ENCODE measurements at regions not wholly inside any gene's neighbourhood (a gene's known extent, or its start where the extent isn't known, plus 50 kb on each side); places are given as distances from the start of the nearest gene placed in this dataset.

- Histone ChIP-seq H3K9me3 (ENCODE audit: low read length) (no peaks in the 10 kb centered on the region), H3K36me3 (ENCODE audit: insufficient read depth, low read length) (no peaks in the 10 kb centered on the region), H3K4me3 (ENCODE audit: low read length) (no peak overlapping the region), H3K27me3 (ENCODE audit: insufficient read depth, low read length) (no peaks in the 10 kb centered on the region), H3K4me1 (ENCODE audit: insufficient read depth, low read length) (no peaks in the 10 kb centered on the region), H2AFZ (ENCODE audit: low read depth, low read length) (no peak overlapping the region)
Measured at GRCh38 chr4:180422989-180423711, 1820.1 kb upstream of the TENM3 start.

- Histone ChIP-seq H2AFZ (ENCODE audit: low read depth, low read length) (no peak overlapping the region), H3K9me3 (ENCODE audit: low read length) (no peaks in the 10 kb centered on the region), H3K27me3 (ENCODE audit: insufficient read depth, low read length) (no peaks in the 10 kb centered on the region), H3K4me1 (ENCODE audit: insufficient read depth, low read length) (no peaks in the 10 kb centered on the region), H3K36me3 (ENCODE audit: insufficient read depth, low read length) (no peaks in the 10 kb centered on the region), H3K4me3 (ENCODE audit: low read length) (no peak overlapping the region)
Measured at GRCh38 chr4:180423712-180424057, 1819.5 kb upstream of the TENM3 start.

GRCh38 chr4:180426938-180427337 is 1816.3 kb upstream of the TENM3 start:
- Histone ChIP-seq H3K4me1 (ENCODE audit: insufficient read depth, low read length) (peaks cover 2% of the 10 kb centered on the region), H3K4me3 (ENCODE audit: low read length) (no peak overlapping the region), H3K9me3 (ENCODE audit: low read length) (no peaks in the 10 kb centered on the region), H2AFZ (ENCODE audit: low read depth, low read length) (no peak overlapping the region), H3K27me3 (ENCODE audit: insufficient read depth, low read length) (no peaks in the 10 kb centered on the region), H3K36me3 (ENCODE audit: insufficient read depth, low read length) (no peaks in the 10 kb centered on the region)

DNA sequence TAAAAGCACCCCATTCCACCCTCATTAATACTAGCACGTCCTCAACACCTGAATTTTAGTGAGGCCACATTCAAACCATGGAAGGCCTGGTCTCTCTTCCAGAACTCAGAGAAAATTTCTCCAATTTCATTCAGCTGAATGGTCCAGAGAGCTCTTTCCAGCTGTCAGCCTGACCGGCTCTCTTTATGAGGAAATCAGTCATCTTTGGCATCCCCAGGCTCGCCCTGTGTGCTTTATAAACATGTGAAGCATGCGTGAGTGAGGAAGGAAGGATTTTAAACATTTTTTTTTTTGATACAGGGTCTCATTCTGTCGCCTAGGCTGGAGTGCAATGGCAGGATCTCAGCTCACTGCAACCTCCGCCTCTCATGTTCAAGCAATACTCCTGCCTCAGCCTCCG is 1812.9 kb upstream of the TENM3 start:
- Histone ChIP-seq H3K4me3 (ENCODE audit: low read length) (no peak overlapping the region), H3K27me3 (ENCODE audit: insufficient read depth, low read length) (no peaks in the 10 kb centered on the region), H2AFZ (ENCODE audit: low read depth, low read length) (no peak overlapping the region), H3K9me3 (ENCODE audit: low read length) (no peaks in the 10 kb centered on the region), H3K36me3 (ENCODE audit: insufficient read depth, low read length) (no peaks in the 10 kb centered on the region), H3K4me1 (ENCODE audit: insufficient read depth, low read length) (peaks cover 8% of the 10 kb centered on the region)

- H3K9me3 ChIP-seq (ENCODE audit: low read length), result no peaks in the 10 kb centered on the region
- H3K4me3 ChIP-seq (ENCODE audit: low read length), result no peak overlapping the region
- no peaks in the 10 kb centered on the region for H3K36me3 ChIP-seq (ENCODE audit: insufficient read depth, low read length)
- H3K4me1 ChIP-seq (ENCODE audit: insufficient read depth, low read length), result peaks cover 12% of the 10 kb centered on the region
- H2AFZ ChIP-seq (ENCODE audit: low read depth, low read length), result no peak overlapping the region
- no peaks in the 10 kb centered on the region for H3K27me3 ChIP-seq (ENCODE audit: insufficient read depth, low read length)
Measured at GRCh38 chr4:180434131-180434895, 1808.9 kb upstream of the TENM3 start.

- Histone ChIP-seq H3K27me3 (ENCODE audit: insufficient read depth, low read length) (no peaks in the 10 kb centered on the region), H2AFZ (ENCODE audit: low read depth, low read length) (no peak overlapping the region), H3K4me3 (ENCODE audit: low read length) (no peak overlapping the region), H3K4me1 (ENCODE audit: insufficient read depth, low read length) (peaks cover 12% of the 10 kb centered on the region), H3K36me3 (ENCODE audit: insufficient read depth, low read length) (no peaks in the 10 kb centered on the region), H3K9me3 (ENCODE audit: low read length) (no peaks in the 10 kb centered on the region)
Measured at GRCh38 chr4:180436361-180436760, 1806.8 kb upstream of the TENM3 start.

DNA sequence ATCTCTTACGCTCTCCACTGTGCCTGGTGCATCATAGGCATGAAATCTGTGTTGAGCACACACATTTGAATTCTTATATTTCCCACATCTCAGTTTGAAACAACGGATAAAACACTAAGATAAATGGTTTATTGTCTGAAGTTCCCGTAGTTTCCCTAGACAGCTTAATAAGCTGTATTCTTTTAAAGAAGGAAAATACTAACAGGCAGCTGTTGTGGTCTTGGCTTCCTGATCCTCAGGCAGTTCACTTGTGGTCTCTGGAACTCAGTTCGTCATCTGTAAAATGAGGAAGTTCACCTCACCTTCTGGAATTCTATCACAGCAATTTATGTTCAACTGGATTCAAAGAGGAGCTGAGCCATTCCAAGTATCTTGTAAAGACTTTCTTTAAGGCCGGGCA is 1805.6 kb upstream of the TENM3 start:
- Histone ChIP-seq H3K27me3 (ENCODE audit: insufficient read depth, low read length) (no peaks in the 10 kb centered on the region), H3K9me3 (ENCODE audit: low read length) (no peaks in the 10 kb centered on the region), H3K4me1 (ENCODE audit: insufficient read depth, low read length) (peaks cover 12% of the 10 kb centered on the region), H2AFZ (ENCODE audit: low read depth, low read length) (no peak overlapping the region), H3K36me3 (ENCODE audit: insufficient read depth, low read length) (no peaks in the 10 kb centered on the region), H3K4me3 (ENCODE audit: low read length) (no peak overlapping the region)

GRCh38 chr4:180448306-180448705 is 1794.9 kb upstream of the TENM3 start:
- Histone ChIP-seq H2AFZ (ENCODE audit: low read depth, low read length) (no peak overlapping the region), H3K27me3 (ENCODE audit: insufficient read depth, low read length) (no peaks in the 10 kb centered on the region), H3K4me1 (ENCODE audit: insufficient read depth, low read length) (peaks cover 8% of the 10 kb centered on the region)

GRCh38 chr4:180449395-180449956 is 1793.7 kb upstream of the TENM3 start:
- H3K27me3 ChIP-seq (ENCODE audit: insufficient read depth, low read length), result no peaks in the 10 kb centered on the region
- H3K4me3 ChIP-seq (ENCODE audit: low read length), result no peak overlapping the region
- peaks cover 8% of the 10 kb centered on the region for H3K4me1 ChIP-seq (ENCODE audit: insufficient read depth, low read length)
- H3K9me3 ChIP-seq (ENCODE audit: low read length), result no peaks in the 10 kb centered on the region
- H3K36me3 ChIP-seq (ENCODE audit: insufficient read depth, low read length), result no peaks in the 10 kb centered on the region
- no peak overlapping the region for H2AFZ ChIP-seq (ENCODE audit: low read depth, low read length)

More at GRCh38 chr4:180448306-180448705, 1794.9 kb upstream of the TENM3 start:
- no peaks in the 10 kb centered on the region for H3K36me3 ChIP-seq (ENCODE audit: insufficient read depth, low read length)
- no peaks in the 10 kb centered on the region for H3K9me3 ChIP-seq (ENCODE audit: low read length)
- H3K4me3 ChIP-seq (ENCODE audit: low read length), result no peak overlapping the region

DNA sequence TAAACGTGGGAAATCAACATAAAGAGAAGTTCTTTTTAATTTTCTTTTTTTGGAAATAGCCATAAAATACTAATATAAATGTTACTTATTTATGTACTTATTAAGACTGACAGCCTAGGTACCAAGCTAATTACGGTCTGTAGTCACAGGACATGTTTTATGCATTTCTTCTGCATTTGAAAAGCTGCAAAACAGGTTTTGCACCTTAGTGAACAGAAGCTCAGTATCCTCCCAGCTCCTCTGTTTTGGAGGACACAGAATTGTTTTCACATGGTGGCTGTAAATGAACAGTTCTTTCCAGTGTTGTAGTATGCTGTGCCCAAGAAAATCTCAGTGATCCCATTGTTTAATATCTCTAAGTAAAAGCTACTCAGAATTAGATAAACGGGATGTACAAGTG is 1788.0 kb upstream of the TENM3 start:
- Histone ChIP-seq H2AFZ (ENCODE audit: low read depth, low read length) (no peak overlapping the region), H3K4me1 (ENCODE audit: insufficient read depth, low read length) (no peaks in the 10 kb centered on the region), H3K27me3 (ENCODE audit: insufficient read depth, low read length) (no peaks in the 10 kb centered on the region), H3K9me3 (ENCODE audit: low read length) (no peaks in the 10 kb centered on the region), H3K36me3 (ENCODE audit: insufficient read depth, low read length) (no peaks in the 10 kb centered on the region), H3K4me3 (ENCODE audit: low read length) (no peak overlapping the region)

DNA sequence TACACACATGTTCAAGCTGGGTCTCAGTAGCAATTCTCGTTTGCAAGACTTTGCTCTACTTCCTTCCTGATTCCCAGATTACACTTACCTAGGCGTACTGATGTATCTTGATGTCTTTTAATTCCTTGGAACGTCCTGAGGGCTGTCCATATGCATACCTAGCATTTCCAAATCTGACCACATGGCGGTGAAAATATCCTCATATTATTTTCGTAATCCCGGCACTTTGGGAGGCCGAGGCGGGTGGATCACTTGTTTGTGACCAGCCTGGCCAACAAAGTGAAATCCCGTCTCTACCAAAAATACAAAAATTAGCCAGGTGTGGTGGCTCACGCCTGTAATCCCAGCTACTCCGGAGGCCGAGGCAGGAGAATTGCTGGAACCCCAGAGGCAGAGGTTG is 1786.3 kb upstream of the TENM3 start:
- Histone ChIP-seq H2AFZ (ENCODE audit: low read depth, low read length) (no peak overlapping the region), H3K4me3 (ENCODE audit: low read length) (no peak overlapping the region), H3K36me3 (ENCODE audit: insufficient read depth, low read length) (no peaks in the 10 kb centered on the region), H3K9me3 (ENCODE audit: low read length) (no peaks in the 10 kb centered on the region), H3K4me1 (ENCODE audit: insufficient read depth, low read length) (peaks cover 8% of the 10 kb centered on the region), H3K27me3 (ENCODE audit: insufficient read depth, low read length) (no peaks in the 10 kb centered on the region)

- H3K27me3 ChIP-seq (ENCODE audit: insufficient read depth, low read length), result no peaks in the 10 kb centered on the region
- no peak overlapping the region for H3K4me3 ChIP-seq (ENCODE audit: low read length)
- H3K9me3 ChIP-seq (ENCODE audit: low read length), result no peaks in the 10 kb centered on the region
- H3K4me1 ChIP-seq (ENCODE audit: insufficient read depth, low read length), result peaks cover 8% of the 10 kb centered on the region
- H3K36me3 ChIP-seq (ENCODE audit: insufficient read depth, low read length), result no peaks in the 10 kb centered on the region
- H2AFZ ChIP-seq (ENCODE audit: low read depth, low read length), result no peak overlapping the region
Measured at GRCh38 chr4:180462116-180462515, 1781.1 kb upstream of the TENM3 start.

DNA sequence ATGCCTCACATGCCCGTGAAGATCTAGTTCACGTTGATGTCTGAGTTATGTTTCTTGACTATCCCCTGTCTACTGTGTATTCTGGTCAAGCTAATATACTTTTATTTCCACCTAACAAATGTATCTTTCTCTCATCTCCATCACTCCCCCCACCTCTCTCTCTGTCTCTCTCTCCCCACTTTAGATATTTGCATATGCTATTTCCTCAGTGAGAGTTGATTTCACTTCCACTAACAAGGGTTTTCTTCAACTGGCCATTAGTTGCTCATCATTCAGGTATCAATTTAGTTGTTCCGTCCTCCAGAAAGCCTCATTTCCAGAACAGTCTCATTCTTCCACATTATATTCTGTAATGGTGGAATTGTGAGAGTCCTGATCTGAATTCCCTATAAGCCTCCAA is 1777.8 kb upstream of the TENM3 start:
- no peak overlapping the region for H3K4me3 ChIP-seq (ENCODE audit: low read length)
- no peaks in the 10 kb centered on the region for H3K27me3 ChIP-seq (ENCODE audit: insufficient read depth, low read length)
- H3K36me3 ChIP-seq (ENCODE audit: insufficient read depth, low read length), result no peaks in the 10 kb centered on the region
- H3K9me3 ChIP-seq (ENCODE audit: low read length), result no peaks in the 10 kb centered on the region
- no peak overlapping the region for H2AFZ ChIP-seq (ENCODE audit: low read depth, low read length)
- H3K4me1 ChIP-seq (ENCODE audit: insufficient read depth, low read length), result peaks cover 8% of the 10 kb centered on the region

Data from neuron (in vitro differentiated cells).